ENCODE measurements at regions not wholly inside any gene's neighbourhood (a gene's known extent, or its start where the extent isn't known, plus 50 kb on each side); places are given as distances from the start of the nearest gene placed in this dataset.

GRCh38 chr15:93983526-93983925 is 247.8 kb upstream of the MCTP2 start:
- no peaks in the 10 kb centered on the region for H3K27me3 ChIP-seq
- ATAC-seq (no peak), DNase-seq (peak in 1 of 5 donors; percentile 48)
- no peak for TF ChIP-seq CTCF (IDR thresholded peaks at IDR 0.05)
- no peak for TF ChIP-seq POLR2A (IDR thresholded peaks at IDR 0.05)
- no peaks in the 10 kb centered on the region for H3K9me3 ChIP-seq
- no peaks in the 10 kb centered on the region for H3K36me3 ChIP-seq
- 25 to 38% (median 30%) methylated on average over 3 of the region's 3 CpGs for WGBS, 4 donors
- H3K27ac ChIP-seq = peak overlapping the region in 6 of 12 donors; percentile 9 to 86 (median 82)
- intact Hi-C loops (cut with DNase I) = loop anchor here in 2 of 10 donors (10.0 kb wide), 2 partner anchors 899 to 939 kb away; partner anchors contain the start of gene RGMA (in 1 of the 2)
- H3K4me3 ChIP-seq = no peak overlapping the region
- peaks cover 0 to 31% (median 6%) of the 10 kb centered on the region in 12 donors for H3K4me1 ChIP-seq

GRCh38 chr15:93982226-93982727 is 249.1 kb upstream of the MCTP2 start:
- intact Hi-C loops (cut with DNase I) = loop anchor here in 2 of 10 donors (10.0 kb wide), 2 partner anchors 897 to 937 kb away; partner anchors contain the start of gene RGMA (in 1 of the 2)
- DNase-seq = peak in 4 of 5 donors; percentile 36 to 72 (median 40)

GRCh38 chr15:93981706-93982105 is 249.7 kb upstream of the MCTP2 start:
- Histone ChIP-seq H3K4me1 (peaks cover 0 to 31% (median 6%) of the 10 kb centered on the region in 12 donors), H3K27me3 (no peaks in the 10 kb centered on the region), H3K4me3 (no peak overlapping the region), H3K9me3 (no peaks in the 10 kb centered on the region), H3K27ac (peak overlapping the region in 8 of 12 donors; percentile 30 to 86 (median 71)), H3K36me3 (no peaks in the 10 kb centered on the region)
- TF ChIP-seq CTCF (IDR thresholded peaks at IDR 0.05) (no peak), POLR2A (IDR thresholded peaks at IDR 0.05) (no peak)
- intact Hi-C loops (cut with DNase I) = loop anchor here in 2 of 10 donors (10.0 kb wide), 2 partner anchors 897 to 937 kb away; partner anchors contain the start of gene RGMA (in 1 of the 2)
- no peak for DNase-seq
- 60 to 98% (median 93%) methylated on average over 1 of the region's 1 CpG for WGBS, 4 donors
- ATAC-seq = no peak

More at GRCh38 chr15:93982226-93982727, 249.1 kb upstream of the MCTP2 start:
- Histone ChIP-seq H3K27me3 (no peaks in the 10 kb centered on the region), H3K4me1 (peaks cover 0 to 31% (median 6%) of the 10 kb centered on the region in 12 donors), H3K9me3 (no peaks in the 10 kb centered on the region), H3K36me3 (no peaks in the 10 kb centered on the region), H3K4me3 (no peak overlapping the region), H3K27ac (peak overlapping the region in 11 of 12 donors; percentile 30 to 86 (median 70))
- peak; percentile 61 to 83 (median 70) for ATAC-seq
- TF ChIP-seq CTCF (IDR thresholded peaks at IDR 0.05) (no peak), POLR2A (IDR thresholded peaks at IDR 0.05) (no peak)
- 56 to 70% (median 61%) methylated on average over 6 of the region's 6 CpGs for WGBS, 4 donors

GRCh38 chr15:93980261-93980911 is 251.0 kb upstream of the MCTP2 start:
- Histone ChIP-seq H3K9me3 (no peaks in the 10 kb centered on the region), H3K27ac (peak overlapping the region in 6 of 12 donors; percentile 42 to 86 (median 74)), H3K4me1 (peaks cover 0 to 24% (median 6%) of the 10 kb centered on the region in 12 donors), H3K36me3 (no peaks in the 10 kb centered on the region), H3K4me3 (no peak overlapping the region), H3K27me3 (no peaks in the 10 kb centered on the region)
- intact Hi-C loops (cut with DNase I) = loop anchor here in 2 of 10 donors (10.0 kb wide), 2 partner anchors 896 to 936 kb away; partner anchors contain the start of gene RGMA (in 1 of the 2)
- peak; percentile 30 to 77 (median 64) for ATAC-seq
- WGBS, 4 donors = 36 to 50% (median 45%) methylated on average over 2 of the region's 2 CpGs
- peak in 3 of 5 donors; percentile 35 to 60 (median 38) for DNase-seq
- TF ChIP-seq CTCF (IDR thresholded peaks at IDR 0.05) = no peak
